ENCODE measurements at regions not wholly inside any gene's neighbourhood (a gene's known extent, or its start where the extent isn't known, plus 50 kb on each side); places are given as distances from the start of the nearest gene placed in this dataset.

DNA sequence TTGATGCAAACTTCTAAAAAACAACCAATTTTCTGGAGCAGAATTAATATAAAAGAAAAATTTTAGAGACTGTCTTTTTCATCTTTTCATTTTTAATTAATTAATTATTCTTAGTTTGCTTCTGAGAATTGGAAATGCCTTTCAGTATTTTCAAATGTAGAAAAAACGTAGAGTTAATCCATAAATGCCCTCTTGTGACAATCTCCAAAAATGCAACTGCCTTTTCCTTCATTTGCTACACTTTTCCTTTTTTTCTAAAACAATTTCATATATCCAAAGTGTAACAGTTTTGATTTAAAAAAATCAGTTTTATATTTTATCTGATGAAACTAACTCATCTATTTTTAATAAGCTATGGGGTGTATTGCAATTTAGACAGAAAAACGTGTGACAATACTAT lies 409.3 kb downstream of the PRKD1 start:
- no peaks in the 10 kb centered on the region for H3K27me3 Mint-ChIP-seq (ENCODE audit: low read depth)
- H3K4me1 Mint-ChIP-seq (ENCODE audit: low read depth): no peaks in the 10 kb centered on the region
- DNase-seq: no peak
- no peak overlapping the region for H3K4me3 Mint-ChIP-seq
- no peak overlapping the region for H3K27ac Mint-ChIP-seq
- peaks cover 3 to 4% of the 10 kb centered on the region in 2 donors for H3K36me3 Mint-ChIP-seq (ENCODE audit: insufficient read depth in 2 of 2)
- peaks cover 3 to 14% of the 10 kb centered on the region in 2 donors for H3K9me3 Mint-ChIP-seq
- no peak for ATAC-seq (replicated peaks in 1 of 2)

- no peaks in the 10 kb centered on the region for H3K27me3 Mint-ChIP-seq (ENCODE audit: low read depth)
- H3K4me3 Mint-ChIP-seq: no peak overlapping the region
- no peak for ATAC-seq (replicated peaks in 1 of 2)
- peaks cover 3 to 10% of the 10 kb centered on the region in 2 donors for H3K9me3 Mint-ChIP-seq
- H3K36me3 Mint-ChIP-seq (ENCODE audit: insufficient read depth in 2 of 2): peaks cover 3 to 4% of the 10 kb centered on the region in 2 donors
- H3K27ac Mint-ChIP-seq: no peak overlapping the region
- peak in 1 of 2 donors; percentile 1 for DNase-seq
- no peaks in the 10 kb centered on the region for H3K4me1 Mint-ChIP-seq (ENCODE audit: low read depth)
Observed at GRCh38 chr14:29521526-29522137, 406.0 kb downstream of the PRKD1 start.
